Retina (tissue), 1 donor: ENCODE measurements at regions not wholly inside any gene's neighbourhood (a gene's known extent, or its start where the extent isn't known, plus 50 kb on each side); places are given as distances from the start of the nearest gene placed in this dataset.
"Not testable (repeated sequence)": the region's sequence is repeated elsewhere in the genome, so short reads cannot be mapped to it uniquely, and the experiment has no call there.

Experiments used
- DNase-seq: peaks from one replicate; pipeline ENCODE4 v3.0.0-alpha.2; 2016

DNA sequence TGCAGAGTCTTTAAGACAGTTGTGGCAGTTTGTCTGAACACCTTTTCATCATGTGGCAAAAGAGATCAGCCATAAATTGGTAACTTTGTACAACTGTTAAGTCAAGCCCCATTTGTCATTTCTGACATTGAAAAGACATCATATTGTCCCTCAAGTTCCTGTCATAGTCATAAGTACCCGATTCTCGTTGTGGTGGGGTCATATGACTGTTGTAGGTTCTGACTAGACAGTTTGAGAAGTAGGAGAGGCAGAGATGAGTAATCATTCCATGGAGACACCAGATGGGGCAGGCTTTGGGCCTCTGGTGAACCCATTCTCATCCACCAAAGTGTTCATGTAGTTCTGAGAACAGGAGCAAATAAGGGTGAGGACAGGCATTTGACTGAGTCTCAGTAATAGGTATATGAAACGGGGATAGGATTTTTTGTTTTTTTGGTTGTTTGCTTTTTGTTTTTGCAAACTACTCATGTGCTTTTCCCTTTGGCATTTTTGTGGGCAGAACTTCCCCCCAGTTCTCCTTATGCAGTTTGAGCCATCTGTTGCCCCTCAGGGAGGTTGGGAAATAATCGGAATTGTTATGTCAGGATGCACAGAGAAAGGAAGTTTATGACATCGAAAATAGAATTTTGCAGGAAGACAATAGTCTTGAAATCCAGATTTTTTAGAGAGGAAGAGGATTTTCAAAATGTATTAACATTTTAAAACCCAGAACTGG, 86.9 kb upstream of the KCNE2 start:
- no peak for DNase-seq

DNA sequence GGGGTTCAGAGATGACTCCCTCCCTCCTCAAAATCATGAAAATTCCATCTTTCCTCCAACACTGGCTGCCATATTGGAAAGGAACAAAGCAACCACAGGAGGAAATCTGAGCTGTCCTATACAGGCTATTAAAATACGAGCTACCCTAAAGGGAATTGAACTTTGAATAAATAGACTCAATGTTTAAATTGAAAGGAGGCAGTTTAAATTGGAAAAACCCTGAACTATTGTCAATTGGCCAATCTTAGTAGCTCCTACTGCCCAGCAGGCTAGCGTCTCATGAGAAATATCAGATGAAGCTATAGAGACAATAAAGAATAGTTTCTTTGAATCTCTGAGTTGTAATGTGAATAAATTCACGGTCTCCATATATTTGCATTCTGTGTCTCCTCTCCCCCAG, 85.4 kb upstream of the KCNE2 start:
- DNase-seq = no peak

DNA sequence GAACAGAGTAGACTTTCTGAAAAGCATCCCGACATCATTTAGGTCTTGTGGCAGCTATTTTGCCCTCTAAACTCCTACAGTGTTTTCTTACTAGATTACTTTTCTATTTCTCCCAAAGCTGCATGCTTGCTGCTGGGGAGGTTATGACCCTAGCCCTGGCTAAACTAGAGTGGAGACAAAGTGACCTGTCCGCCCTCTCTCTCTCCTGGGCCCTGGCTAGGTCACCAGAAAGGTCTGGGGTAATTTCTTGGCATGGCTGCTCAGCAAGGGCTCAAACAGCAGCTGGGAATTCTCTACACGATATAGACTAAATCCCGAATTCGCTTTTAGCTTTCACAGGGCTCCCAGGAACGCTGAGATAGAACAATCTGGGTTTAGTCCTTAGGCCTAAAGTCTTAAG, 84.5 kb upstream of the KCNE2 start:
- no peak for DNase-seq

DNA sequence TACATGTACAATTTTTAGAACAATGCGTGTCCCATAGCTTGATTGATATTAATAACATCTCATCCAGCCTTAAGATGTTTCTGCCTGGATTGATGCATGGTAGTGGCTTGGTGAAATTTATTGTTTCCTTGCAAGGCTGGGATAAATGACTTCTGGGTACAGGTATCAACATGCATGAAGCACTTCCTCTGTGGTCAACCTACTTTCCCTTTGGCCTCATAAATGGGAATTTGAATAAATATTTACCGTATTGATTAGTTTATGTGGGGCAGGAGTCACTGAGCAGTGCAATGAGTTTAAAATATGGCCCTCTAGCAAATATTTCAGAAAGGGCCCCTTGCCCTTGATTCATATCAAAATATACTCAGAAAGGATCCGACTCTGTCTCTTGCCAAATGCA, 83.9 kb upstream of the KCNE2 start:
- DNase-seq = no peak

DNA sequence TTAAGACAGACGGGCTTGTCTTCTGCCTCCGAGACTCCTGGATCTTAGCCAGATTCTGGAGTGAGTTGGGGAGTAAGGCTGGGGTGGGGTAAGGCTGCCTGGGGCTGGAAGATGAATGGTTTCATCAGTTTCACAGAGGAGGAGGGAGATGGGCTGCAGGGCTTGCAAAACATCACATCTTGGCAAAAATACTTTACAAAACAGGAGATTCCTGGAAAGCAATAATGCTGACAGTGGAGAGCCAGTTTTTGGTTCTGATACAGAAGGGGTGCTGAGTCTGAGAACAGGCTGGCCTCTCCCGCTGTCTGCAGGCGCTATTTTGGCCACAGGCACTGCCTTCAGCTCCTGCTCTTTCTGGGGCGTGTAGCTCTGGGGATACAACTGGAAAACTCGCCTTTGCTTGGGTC, 83.4 kb upstream of the KCNE2 start:
- no peak for DNase-seq

DNA sequence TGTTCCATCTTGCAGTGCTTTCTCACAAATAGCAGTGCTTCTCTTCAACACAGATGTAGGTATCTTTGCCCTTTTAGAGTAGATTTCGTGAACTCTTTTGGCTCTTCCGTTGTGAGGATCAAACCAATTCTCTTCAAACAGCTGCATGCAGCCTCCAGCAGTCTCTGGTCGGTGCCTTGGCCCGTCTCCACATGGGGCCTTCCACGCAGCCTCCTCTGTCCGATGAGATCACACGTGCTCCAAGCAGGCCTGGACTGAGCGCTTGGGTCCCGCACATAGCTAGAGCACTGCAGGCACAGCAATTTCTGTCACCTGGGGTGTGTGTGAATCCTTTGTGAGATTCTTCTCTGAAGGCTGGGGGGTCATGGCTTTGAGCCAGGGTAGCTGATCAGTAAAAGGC, 82.8 kb upstream of the KCNE2 start:
- DNase-seq = no peak

DNA sequence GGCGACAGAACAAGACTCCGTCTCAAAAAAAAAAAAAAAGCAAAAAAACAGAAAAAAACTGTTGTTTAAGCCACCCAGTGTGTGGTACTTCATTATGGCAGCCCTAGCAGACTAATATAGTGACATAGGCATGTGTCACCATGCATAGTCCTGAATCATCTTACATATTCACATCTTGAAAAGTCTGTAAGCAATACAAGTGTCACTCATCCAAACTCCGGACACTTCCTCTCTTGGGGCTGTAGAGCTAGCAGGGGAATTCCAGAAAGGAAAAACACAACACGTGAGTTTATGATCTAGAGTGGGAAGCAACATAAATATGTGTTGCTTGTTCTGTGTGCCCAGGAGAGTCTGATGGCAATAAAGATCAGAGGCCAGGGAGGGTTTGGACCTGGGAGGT, 81.6 kb upstream of the KCNE2 start:
- no peak for DNase-seq

DNA sequence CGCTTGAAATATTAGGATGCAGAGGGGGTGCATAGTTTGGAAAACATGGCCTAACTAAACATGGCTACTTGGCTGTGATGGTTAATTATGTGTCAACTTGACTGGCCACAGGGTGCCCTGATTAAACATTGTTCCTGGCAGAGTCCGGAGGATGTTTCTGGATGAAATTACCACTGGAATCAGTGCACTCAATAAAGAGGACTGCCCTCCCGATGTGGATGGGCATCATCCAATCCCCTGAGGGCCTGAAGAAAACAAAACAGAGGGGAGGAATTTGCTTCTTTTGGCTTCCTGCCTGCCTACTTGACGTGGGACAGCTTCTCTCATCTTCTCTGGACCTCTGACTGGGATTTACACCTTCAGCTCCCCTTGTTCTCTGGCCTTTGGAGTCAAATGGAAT, 79.1 kb upstream of the KCNE2 start:
- DNase-seq = no peak

DNA sequence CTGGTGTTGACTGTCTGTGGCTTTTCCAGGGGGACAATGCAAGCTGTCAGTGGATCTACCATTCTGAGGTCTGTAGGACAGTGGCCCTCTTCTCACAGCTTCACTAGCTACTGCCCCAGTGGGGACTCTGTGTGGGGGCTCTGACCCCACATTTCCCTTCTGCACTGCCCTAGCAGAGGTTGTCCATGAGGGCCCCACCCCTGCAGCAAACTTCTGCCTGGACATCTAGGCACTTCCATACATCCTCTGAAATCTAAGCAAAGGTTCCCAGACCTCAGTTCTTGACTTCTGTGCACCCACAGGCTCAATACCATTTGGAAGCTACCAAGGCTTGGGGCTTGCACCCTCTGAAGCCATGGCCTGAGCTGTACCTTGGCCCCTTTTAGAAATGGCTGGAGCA, 75.8 kb upstream of the KCNE2 start:
- not testable (repeated sequence) for DNase-seq

DNA sequence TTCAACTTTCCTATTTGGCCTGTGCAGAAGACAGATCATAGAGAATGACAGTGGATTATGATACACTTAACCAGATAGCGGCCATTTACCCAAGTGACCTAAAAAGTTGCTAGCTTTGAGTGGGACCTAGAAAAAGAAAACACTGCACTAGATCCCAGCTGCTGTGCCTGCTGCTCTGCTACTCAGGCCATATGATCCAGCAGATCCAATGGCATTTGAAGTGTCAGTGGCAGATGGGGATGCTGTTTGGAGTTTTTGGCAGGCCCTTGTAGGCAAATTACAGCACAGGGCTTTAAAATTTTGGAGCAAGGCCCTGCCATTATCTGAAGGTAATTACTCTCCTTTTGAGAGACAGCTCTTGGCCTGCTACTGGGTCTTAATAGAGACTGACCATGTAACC, 74.0 kb upstream of the KCNE2 start:
- no peak for DNase-seq

DNA sequence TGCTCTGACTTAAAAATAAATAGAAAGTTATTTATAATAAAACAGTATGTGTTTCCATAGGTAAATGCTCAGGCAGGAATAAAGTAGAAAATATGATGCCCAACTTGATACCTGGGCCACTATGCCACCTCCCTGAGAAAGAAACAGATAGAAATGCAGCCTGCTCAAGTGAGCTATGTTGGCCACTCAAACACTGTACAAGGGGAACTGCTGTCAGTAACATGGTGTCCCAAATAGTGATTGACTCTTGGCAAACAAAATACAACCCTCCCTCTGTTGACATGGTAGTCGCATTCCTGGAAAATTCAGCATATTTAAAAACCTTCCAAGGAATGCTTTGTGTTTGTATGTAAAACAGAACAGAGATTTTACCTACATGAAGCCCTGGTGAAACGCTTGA, 66.9 kb upstream of the KCNE2 start:
- DNase-seq = no peak

DNA sequence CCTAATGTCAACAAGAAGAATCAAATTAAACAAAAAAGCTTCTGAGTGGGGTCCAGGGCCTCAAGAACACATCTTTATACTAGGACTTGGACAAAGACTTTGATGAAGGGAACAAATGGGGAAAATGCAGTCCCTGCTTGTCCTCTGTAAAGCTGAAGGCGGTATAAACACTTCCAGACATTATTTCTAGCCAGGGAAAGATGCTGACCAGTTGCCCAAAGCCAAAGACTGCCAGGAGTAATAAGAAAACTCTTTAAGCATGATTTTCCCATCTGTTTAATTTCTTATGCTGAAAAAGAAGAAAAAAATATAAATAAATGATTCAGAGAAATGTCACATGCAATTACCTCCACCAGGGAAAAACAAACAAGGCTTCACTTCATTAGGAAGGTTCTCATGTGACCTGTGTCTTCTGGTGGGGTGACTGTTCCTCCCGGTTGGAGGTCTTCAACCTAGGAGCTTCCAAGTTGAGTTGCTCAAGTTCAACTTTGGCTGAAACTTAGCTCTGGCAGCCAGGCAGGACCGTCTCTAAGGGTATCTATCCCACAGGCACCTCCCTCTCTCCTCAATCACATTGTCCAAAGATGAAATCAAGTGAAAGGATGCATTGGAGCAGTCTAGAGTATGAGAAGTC, 65.2 kb upstream of the KCNE2 start:
- DNase-seq = no peak

DNA sequence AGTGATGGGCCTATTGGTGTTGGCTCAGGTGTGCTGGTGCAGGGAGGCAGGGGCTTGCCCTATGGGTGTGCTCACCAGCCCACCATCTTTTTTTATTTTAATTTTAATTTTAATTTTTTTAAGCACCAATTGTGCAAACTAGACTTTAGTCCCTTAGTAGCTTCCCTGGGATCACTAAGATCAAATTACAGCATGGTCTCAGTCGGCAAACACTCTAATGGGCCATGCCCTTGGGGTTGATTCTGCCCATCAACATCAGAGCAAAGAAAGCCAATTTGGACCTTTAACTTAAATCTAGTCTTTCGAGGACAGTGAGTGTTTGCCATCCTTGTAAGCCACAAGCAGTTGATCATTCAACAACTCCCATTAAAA, 64.7 kb upstream of the KCNE2 start:
- no peak for DNase-seq

DNA sequence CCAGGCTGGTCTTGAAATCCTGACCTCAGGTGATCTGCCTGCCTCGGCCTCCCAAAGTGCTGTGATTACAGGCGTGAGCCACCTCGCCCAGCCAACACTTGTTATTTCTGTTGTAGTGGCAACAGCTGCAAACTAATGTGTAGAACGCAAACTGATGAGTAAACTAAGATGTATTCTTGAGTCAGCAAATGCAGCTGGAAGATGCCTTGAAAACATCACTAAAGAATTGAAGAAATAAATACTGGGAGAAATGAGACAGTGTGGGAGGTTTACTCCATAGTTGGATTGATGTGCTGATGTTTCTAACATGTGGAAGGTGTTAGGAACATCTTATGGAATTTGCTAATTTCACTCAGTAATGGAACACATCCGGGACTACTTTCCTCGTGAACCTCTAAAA, 61.3 kb upstream of the KCNE2 start:
- DNase-seq = no peak

DNA sequence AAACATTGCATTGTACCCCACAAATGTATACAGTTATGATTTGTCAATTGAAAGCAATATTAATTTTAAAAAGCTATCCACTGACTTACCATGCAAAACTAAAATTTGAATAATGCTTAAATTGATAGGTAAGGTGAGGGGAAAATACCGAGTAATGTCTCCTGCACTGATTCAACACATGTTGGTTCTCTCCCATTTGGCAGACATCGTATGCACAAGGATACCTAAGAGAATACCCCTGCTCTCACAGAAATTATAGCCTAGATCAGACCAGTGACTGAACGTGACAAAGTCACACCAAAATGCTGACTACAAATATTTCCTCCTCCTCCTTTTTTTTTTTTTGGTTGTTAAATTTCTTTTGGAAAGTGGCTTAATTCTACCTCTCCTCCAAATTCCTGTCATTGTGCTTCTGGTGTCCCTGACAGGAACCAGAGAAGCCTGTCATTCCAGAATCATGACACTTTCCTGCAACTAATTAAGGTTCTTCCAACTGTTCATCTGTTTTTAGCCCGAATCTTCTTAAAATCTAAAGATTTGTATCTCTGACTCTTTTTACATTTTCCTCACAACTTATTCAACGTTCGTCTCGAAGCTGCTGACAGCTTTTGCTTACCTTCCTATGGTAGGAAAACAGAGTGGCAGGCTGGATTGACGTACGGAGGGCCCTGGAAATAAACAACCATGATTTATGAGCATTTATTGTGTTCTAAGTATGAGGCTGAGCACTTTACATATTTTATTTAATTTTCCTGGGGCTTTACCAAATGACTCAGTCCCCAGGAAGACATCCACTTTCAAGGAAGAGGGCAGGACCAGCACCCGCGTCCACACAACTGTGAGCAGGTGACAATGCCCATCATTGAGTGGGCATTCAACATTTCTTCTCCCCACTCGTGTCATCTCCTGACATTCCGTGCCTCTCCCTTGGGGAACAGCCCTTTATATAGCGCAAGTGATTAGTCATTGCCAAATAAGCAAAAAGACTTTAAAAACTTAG, 57.9 kb upstream of the KCNE2 start:
- DNase-seq = no peak

DNA sequence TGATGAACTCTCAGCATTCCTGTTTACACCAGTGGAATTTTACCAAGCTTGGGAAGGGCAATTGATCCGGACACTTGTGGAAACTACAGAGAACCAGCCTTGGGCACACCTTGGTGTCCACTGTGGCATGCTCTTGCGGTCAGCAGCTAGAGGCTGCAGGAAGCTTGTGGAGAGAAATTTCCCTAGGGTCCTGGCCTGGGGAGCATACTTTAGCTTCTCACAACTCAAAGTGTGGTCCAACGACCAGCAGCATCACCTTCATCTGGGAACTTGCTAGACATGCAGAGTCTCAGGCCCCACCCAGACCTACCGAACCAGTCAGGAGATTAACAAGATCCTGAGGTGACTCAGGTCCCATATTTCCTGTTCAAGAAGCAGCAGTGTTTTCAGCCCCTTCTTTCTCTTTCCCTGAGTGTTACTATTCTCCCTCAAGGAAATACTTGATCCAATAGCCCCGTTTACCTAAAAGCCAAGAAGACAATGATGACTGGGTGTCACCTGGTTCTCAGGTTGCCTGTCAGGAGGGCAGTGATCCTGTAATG, 55.7 kb upstream of the KCNE2 start:
- no peak for DNase-seq

DNA sequence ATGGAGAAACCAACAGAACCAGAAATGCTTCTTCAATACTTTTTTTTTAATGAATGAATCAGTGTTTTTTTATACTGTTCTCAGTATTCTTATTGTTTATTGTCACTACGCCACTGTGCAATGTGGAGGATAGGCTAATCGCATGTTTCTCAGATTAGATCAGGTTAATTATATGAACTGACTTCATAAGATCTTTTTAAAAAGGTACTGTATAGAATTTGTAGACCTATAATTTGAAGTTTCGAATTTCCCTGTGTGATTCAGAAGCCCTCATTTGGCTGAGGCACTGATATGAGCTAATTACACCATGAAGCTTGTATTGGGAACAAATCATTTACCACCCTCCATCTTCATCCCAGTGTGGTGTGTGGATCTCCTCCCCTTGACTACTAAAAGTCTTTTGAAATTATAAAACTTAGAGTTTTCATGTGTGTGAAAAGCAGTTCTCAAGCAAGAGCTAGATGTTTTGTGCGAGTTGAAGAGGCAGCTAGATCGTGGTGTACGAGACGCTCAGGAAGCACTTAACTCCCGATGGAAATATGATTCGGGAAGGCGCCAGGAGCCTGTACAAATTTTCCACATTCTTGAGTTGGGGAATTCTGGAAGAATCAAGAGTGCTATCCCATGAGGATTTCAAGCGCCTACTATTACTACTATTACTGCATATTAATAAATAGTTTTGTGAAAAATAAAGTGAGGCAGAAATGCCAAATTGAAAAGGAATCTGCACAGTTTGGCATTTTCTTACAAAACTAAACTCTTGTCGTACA, 52.1 kb upstream of the KCNE2 start:
- DNase-seq = no peak

DNA sequence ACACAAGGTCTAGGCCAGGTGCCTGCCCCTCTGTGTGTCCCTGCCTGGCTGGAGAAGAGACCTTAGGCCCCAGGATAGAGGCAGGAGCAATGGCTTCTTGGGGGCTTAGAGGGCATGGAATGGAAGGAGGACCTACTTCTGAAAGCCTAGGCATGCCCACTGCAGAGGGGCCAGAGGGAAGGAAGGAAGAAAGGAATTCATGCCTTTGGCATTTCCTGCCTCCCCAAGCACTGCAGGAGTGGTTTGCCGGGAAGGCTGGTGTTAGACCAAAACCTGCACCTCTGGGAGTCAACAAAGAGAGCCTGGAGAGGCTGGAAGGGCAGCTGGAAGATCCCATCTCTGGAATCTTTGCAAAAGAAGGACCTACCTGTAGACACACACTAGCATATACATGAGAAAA, 50.7 kb upstream of the KCNE2 start:
- DNase-seq = no peak
